Thoracic aorta (tissue), 2 donors: ENCODE measurements at regions not wholly inside any gene's neighbourhood (a gene's known extent, or its start where the extent isn't known, plus 50 kb on each side); places are given as distances from the start of the nearest gene placed in this dataset.

Experiments
- ATAC-seq: fragments of 150-250 bp; one replicate; pipeline ENCODE4 v1.8.0; 2017; ENCODE audit warnings: low read depth; ENCODE audit not compliant: insufficient number of reproducible peaks, low FRiP score
- DNase-seq: peaks from one replicate; pipeline ENCODE4 v3.0.0-alpha.2; 2020; ENCODE audit warnings: low spot score
- H3K27ac ChIP-seq, 2 donors: fragments of 200-600 bp; sonication (generic); 1 replicate in 1 of 2; 2 replicates in 1 of 2; pipeline ENCODE4 v1.5.1; 2016; ENCODE audit warnings: mild to moderate bottlenecking in 2 of 2, moderate library complexity in 2 of 2
- H3K27me3 ChIP-seq: fragments of 200-600 bp; sonication (generic); replicated peaks from 2 replicates; pipeline ENCODE4 v1.6.0; 2016; ENCODE audit warnings: mild to moderate bottlenecking; ENCODE audit not compliant: insufficient read depth
- H3K36me3 ChIP-seq: fragments of 200-600 bp; sonication (generic); one replicate; pipeline ENCODE4 v1.5.1; 2016
- H3K4me1 ChIP-seq, 2 donors: fragments of 200-600 bp; sonication (generic); 1 replicate in 1 of 2; 2 replicates in 1 of 2; pipeline versions ENCODE4 v1.5.1 to v1.6.0; 2016; ENCODE audit warnings: low read depth in 2 of 2, mild to moderate bottlenecking in 1 of 2; ENCODE audit not compliant: control insufficient read depth in 1 of 2
- H3K4me3 ChIP-seq: fragments of 200-600 bp; sonication (generic); 2 replicates; pipeline ENCODE4 v1.5.1; 2016; ENCODE audit warnings: mild to moderate bottlenecking
- H3K9me3 ChIP-seq: fragments of 200-600 bp; sonication (generic); 2 replicates; pipeline ENCODE4 v1.5.1; 2016
- CTCF ChIP-seq: fragments of 200-600 bp; sonication (generic); IDR thresholded peaks from one replicate; pipeline ENCODE4 v1.5.1; 2019; ENCODE audit warnings: antibody characterized with exemption

- ATAC-seq: no peak
- H3K4me3 ChIP-seq: no peak overlapping the region
- no peak overlapping the region for H3K27ac ChIP-seq
- no peaks in the 10 kb centered on the region for H3K9me3 ChIP-seq
- no peak for TF ChIP-seq CTCF
- no peaks in the 10 kb centered on the region for H3K36me3 ChIP-seq
- no peaks in the 10 kb centered on the region for H3K27me3 ChIP-seq
- no peaks in the 10 kb centered on the region for H3K4me1 ChIP-seq
- DNase-seq: no peak
These were observed 136.1 kb upstream of the PROK2 start for GRCh38 chr3:71921036-71921435.

- no peak for TF ChIP-seq CTCF
- H3K27ac ChIP-seq: no peak overlapping the region
- no peaks in the 10 kb centered on the region for H3K9me3 ChIP-seq
- H3K36me3 ChIP-seq: no peaks in the 10 kb centered on the region
- H3K4me1 ChIP-seq: no peaks in the 10 kb centered on the region
- no peak overlapping the region for H3K4me3 ChIP-seq
- H3K27me3 ChIP-seq: no peaks in the 10 kb centered on the region
- DNase-seq (no peak), ATAC-seq (no peak)
These were observed 134.6 kb upstream of the PROK2 start for GRCh38 chr3:71919572-71919971.

GRCh38 chr3:71917545-71917944 lies 132.6 kb upstream of the PROK2 start:
- TF ChIP-seq CTCF: no peak
- Histone ChIP-seq H3K4me3 (no peak overlapping the region), H3K9me3 (no peaks in the 10 kb centered on the region), H3K27ac (no peak overlapping the region), H3K36me3 (no peaks in the 10 kb centered on the region), H3K27me3 (no peaks in the 10 kb centered on the region), H3K4me1 (no peaks in the 10 kb centered on the region)
- ATAC-seq (no peak), DNase-seq (no peak)

- no peak for TF ChIP-seq CTCF
- Histone ChIP-seq H3K27me3 (no peaks in the 10 kb centered on the region), H3K27ac (no peak overlapping the region), H3K4me3 (no peak overlapping the region), H3K9me3 (no peaks in the 10 kb centered on the region), H3K4me1 (no peaks in the 10 kb centered on the region), H3K36me3 (no peaks in the 10 kb centered on the region)
- ATAC-seq (no peak), DNase-seq (no peak)
These were observed 131.9 kb upstream of the PROK2 start for GRCh38 chr3:71916747-71917369.

GRCh38 chr3:71912839-71913495 lies 128.0 kb upstream of the PROK2 start:
- no peak for TF ChIP-seq CTCF
- Histone ChIP-seq H3K9me3 (no peaks in the 10 kb centered on the region), H3K4me3 (no peak overlapping the region), H3K27me3 (no peaks in the 10 kb centered on the region), H3K27ac (no peak overlapping the region), H3K36me3 (no peaks in the 10 kb centered on the region), H3K4me1 (no peaks in the 10 kb centered on the region)
- no peak for ATAC-seq
- DNase-seq: no peak
